GM12891 (cell line): ENCODE measurements at regions not wholly inside any gene's neighbourhood (a gene's known extent, or its start where the extent isn't known, plus 50 kb on each side); places are given as distances from the start of the nearest gene placed in this dataset.

Experiments
- DNase-seq: peaks from one replicate; pipeline ENCODE4 v3.0.0; 2011; ENCODE audit warnings: low spot score; ENCODE audit not compliant: insufficient read length
- FAIRE-seq: peaks from 2 replicates; lab custom pipeline; 2011; peaks lifted over from hg19 to GRCh38; lab: Jason Lieb, UNC
- PAX5 ChIP-seq: IDR thresholded peaks from 2 replicates; pipeline ENCODE4 v1.6.1; 2011; ENCODE audit warnings: low read length, moderate library complexity, mild to moderate bottlenecking; ENCODE audit not compliant: insufficient read depth, severe bottlenecking
- POLR2A ChIP-seq: IDR thresholded peaks from 2 replicates; pipeline ENCODE4 v1.6.1; 2011; ENCODE audit warnings: low read depth, low read length, control low read depth
- POLR2AphosphoS5 ChIP-seq: IDR thresholded peaks from 2 replicates; pipeline ENCODE4 v1.6.1; 2011; ENCODE audit warnings: low read depth, low read length, control low read depth
- POU2F2 ChIP-seq: IDR thresholded peaks from 2 replicates; pipeline ENCODE4 v1.6.1; 2011; ENCODE audit warnings: low read depth, mild to moderate bottlenecking, control low read depth, low read length, moderate library complexity
- SPI1 ChIP-seq: IDR thresholded peaks from 2 replicates; pipeline ENCODE4 v1.6.1; 2011; ENCODE audit warnings: low read depth, low read length, control low read depth
- TAF1 ChIP-seq: IDR thresholded peaks from 2 replicates; pipeline ENCODE4 v1.6.1; 2011; ENCODE audit warnings: low read depth, low read length, control low read depth

DNA sequence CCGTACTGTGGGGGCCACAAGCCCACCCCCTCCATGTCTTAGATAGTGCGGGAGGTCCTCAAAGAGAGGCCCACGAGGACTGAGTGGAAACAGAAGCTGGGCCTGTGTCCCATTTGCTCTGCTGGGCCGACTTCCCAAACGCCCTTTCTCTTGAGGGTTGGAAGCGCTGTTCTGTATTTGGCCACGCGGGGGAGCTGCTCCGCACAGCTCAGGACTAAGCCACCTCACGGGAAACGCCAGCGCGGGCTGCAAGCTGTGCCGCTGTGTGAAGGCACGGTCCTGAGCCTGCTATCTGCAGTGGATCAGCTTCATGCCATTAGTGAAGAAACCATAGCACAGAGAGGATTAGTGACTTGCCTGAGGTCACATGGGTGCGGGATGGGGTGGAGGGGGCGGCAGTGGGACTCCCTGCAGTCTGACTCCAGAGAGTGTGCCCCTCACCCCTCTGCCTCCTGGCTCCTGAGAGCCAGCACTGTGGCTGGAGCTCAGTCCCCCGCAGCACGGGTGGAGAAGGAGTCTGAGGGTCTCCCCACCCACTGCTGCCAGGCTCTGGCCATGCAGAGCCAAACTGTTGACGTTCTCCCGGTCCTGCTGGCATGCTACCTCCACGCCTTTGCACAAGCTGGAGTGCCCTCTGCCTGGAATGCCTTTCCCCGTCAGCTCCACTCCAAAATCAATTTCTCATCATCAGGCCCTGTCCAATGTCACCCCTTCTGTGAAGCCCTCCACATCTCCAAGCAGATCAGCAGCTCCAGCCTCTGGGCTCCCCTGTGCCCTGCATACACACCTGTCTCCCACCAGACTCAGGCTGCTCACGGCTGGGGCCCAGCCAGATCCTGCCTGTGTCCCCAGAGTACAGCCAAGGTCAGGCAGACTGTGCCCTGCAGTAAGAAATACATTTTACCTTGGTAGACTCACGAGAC lies 51.5 kb upstream of the LRRC32 start:
- FAIRE-seq = peak; percentile 87
- TF ChIP-seq POLR2AphosphoS5 = no peak
- TF ChIP-seq SPI1 = no peak
- TF ChIP-seq POU2F2 = no peak
- no peak for TF ChIP-seq PAX5
- TF ChIP-seq TAF1 = no peak
- no peak for TF ChIP-seq POLR2A
- peak; percentile 72 for DNase-seq

DNA sequence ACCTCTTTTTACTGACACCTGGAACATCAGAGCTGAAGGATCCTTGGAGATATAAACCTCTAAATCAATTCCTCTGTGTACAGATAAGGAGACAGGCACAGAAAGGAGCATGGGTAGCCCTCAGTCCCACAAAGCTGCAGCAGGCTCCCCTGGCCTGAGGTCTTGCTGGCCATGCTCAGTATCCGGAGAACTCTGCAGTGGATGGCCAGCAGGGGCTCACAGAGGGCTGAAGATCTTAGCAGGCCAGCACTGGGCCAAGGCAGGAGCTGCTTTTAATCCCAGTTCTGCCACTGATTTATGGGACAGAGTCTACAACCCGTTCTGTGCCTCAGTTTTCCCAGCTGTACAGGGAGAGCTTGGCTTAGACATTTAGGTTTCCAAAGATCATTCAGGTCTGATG lies 52.6 kb upstream of the LRRC32 start:
- no peak for DNase-seq
- no peak for TF ChIP-seq POLR2A
- no peak for TF ChIP-seq POU2F2
- TF ChIP-seq TAF1 = no peak
- no peak for TF ChIP-seq PAX5
- no peak for TF ChIP-seq SPI1
- no peak for TF ChIP-seq POLR2AphosphoS5
- no peak for FAIRE-seq

DNA sequence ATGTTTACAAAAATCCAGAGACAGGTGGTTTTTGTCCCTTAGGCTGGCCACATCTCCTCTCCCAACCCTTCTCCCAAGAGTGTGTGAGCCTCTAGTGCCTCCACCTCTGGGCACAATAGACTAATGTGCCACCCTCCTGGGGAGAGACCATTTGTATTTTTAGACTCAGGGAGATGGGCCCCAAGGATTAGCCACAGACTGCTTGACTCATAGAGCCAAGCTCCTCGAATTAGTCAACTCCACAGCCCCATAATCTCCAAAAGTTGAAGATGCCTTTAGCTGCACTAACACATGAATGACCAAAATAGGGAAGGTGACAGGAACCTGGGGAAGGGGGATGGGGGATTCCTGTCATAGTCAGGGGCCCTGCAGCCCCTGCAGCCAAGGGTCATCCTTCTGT lies 53.0 kb upstream of the LRRC32 start:
- TF ChIP-seq POLR2A (no peak), PAX5 (no peak), SPI1 (no peak)
- FAIRE-seq = no peak

DNA sequence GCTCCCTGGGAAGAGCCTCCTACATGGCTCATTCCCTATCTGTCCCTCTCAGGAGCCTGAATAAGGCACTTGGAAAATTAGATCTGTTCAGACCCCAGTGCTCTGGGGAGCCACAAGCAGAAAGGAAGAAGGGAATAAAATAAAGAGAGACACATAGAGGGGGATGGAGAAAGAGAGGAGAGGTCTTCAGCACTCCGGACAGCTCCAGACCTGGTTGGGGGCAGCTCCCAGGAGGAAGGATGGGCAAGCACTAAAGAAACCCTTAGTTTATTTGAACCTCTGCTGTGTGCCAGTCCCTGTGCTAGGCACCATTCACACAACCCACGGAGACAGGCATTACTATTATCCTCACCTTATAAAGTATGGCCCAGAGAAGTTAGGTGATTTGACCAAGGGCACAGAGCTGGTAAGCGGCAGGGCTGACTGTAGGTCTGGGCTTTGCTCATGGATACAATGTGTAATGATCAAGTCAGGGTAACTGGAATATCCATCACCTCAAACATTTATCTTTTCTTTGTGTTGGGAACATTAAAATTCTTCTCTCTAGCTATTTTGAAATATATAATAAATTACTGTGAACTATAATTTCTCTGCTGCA lies 53.7 kb upstream of the LRRC32 start:
- no peak for TF ChIP-seq POLR2A
- no peak for TF ChIP-seq TAF1
- TF ChIP-seq POLR2AphosphoS5 = no peak
- no peak for TF ChIP-seq PAX5
- TF ChIP-seq POU2F2 = no peak
- no peak for TF ChIP-seq SPI1
- FAIRE-seq = no peak
- no peak for DNase-seq

More for the DNA sequence above, 53.0 kb upstream of the LRRC32 start:
- no peak for DNase-seq

DNA sequence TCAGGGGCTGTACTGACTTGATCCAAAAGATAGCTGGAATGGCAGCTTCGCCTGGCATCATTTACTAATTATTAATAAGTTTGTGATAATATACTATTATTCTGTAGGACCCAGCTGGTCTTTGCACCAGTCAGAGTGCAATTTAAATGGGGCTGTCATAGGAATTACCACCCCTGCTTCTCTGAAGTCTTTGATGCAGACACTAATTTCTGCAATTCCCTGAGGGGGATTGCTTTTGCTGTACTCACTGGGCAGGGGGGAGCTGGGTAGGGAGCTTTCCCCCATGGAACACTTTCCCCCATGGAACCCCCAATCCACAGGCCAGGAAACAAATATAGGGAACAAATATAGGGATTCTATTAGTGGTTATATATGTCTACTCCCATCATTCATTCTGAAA lies 54.9 kb upstream of the TSKU start:
- no peak for DNase-seq
- FAIRE-seq = no peak
- TF ChIP-seq PAX5 (no peak), POU2F2 (no peak), POLR2AphosphoS5 (no peak), POLR2A (no peak), TAF1 (no peak), SPI1 (no peak)

DNA sequence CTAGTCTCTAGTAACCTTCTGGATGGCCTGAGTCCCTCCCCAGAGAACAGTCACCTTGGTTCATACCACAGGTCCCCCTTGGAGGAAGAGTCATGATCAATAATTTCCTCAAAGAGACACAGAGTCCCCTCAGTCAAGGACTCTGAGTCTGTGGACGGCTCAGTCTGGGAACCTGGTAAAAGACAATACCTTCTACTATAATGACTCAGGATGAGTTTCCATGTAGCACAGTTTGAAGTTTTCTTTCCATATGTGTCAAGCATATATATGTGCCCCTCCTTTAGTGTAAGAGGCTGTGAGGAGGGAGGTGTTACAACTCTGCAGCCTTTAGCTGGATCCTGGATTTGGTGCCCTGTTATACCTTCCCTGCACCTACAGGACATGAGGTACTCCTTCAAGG lies 54.4 kb upstream of the TSKU start:
- DNase-seq (no peak), FAIRE-seq (no peak)
- TF ChIP-seq TAF1 (no peak), POLR2AphosphoS5 (no peak), POLR2A (no peak), SPI1 (no peak), PAX5 (no peak), POU2F2 (no peak)

GRCh38 chr11:76729214-76729613 lies 53.9 kb upstream of the TSKU start:
- DNase-seq (no peak), FAIRE-seq (no peak)
- TF ChIP-seq POLR2AphosphoS5 = no peak
- TF ChIP-seq POLR2A = no peak
- no peak for TF ChIP-seq TAF1
- TF ChIP-seq POU2F2 = no peak
- no peak for TF ChIP-seq SPI1
- TF ChIP-seq PAX5 = no peak

- TF ChIP-seq POLR2AphosphoS5 = no peak
- TF ChIP-seq SPI1 = no peak
- no peak for TF ChIP-seq POLR2A
- no peak for TF ChIP-seq PAX5
- TF ChIP-seq POU2F2 = no peak
- TF ChIP-seq TAF1 = no peak
- no peak for DNase-seq
- no peak for FAIRE-seq
Measured at GRCh38 chr11:76730887-76731565, 52.1 kb upstream of the TSKU start.

DNA sequence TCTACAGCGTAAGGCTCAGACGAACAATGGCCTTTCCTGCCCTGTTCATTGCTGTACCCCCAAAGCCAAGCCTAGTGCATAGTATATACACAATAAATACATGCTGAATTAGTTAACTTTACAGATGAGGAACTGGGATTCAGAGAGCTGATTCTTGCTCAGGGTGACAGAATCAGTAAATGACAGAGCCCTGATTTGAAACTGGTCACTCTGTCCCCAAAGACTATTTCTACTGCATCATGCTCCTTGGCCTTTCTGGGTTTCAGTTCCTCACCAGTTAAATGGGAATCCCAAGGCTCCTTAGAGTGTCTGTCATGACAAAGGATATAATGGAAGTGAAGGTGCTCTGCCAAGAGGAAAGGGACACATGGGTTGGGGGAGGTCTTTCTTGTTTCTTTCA lies 50.5 kb upstream of the TSKU start:
- DNase-seq (no peak), FAIRE-seq (no peak)
- TF ChIP-seq POLR2A (no peak), POU2F2 (no peak), SPI1 (peak; percentile 73), POLR2AphosphoS5 (no peak)
